GM18499 (cell line): ENCODE measurements at regions not wholly inside any gene's neighbourhood (a gene's known extent, or its start where the extent isn't known, plus 50 kb on each side); places are given as distances from the start of the nearest gene placed in this dataset.
"Not testable (repeated sequence)": the region's sequence is repeated elsewhere in the genome, so short reads cannot be mapped to it uniquely, and the experiment has no call there.

Experiments used
- ATAC-seq: cut with Tn5 transposase; IDR thresholded peaks from one replicate; pipeline ENCODE4 v1.9.1; 2021; ENCODE audit warnings: moderate number of reproducible peaks; ENCODE audit not compliant: insufficient read depth, unreplicated experiment

GRCh38 chr17:51347851-51348584 lies 87.7 kb downstream of the UTP18 start:
- ATAC-seq = no peak

GRCh38 chr17:51351080-51351479 lies 90.7 kb downstream of the UTP18 start:
- no peak for ATAC-seq

GRCh38 chr17:51351890-51352289 lies 91.5 kb downstream of the UTP18 start:
- no peak for ATAC-seq

- ATAC-seq = no peak
Measured at GRCh38 chr17:51352798-51353197, 92.5 kb downstream of the UTP18 start.

GRCh38 chr17:51353296-51353695 lies 93.0 kb downstream of the UTP18 start:
- ATAC-seq = no peak

GRCh38 chr17:51354936-51355335 lies 94.6 kb downstream of the UTP18 start:
- no peak for ATAC-seq

GRCh38 chr17:51355441-51356410 lies 95.4 kb downstream of the UTP18 start:
- ATAC-seq = no peak

GRCh38 chr17:51359055-51359454 lies 98.7 kb downstream of the UTP18 start:
- ATAC-seq = no peak

GRCh38 chr17:51362811-51363585 lies 102.7 kb downstream of the UTP18 start:
- no peak for ATAC-seq

GRCh38 chr17:51365090-51365489 lies 104.7 kb downstream of the UTP18 start:
- no peak for ATAC-seq

GRCh38 chr17:51366866-51367265 lies 106.5 kb downstream of the UTP18 start:
- ATAC-seq = no peak

GRCh38 chr17:51367836-51368235 lies 107.5 kb downstream of the UTP18 start:
- not testable (repeated sequence) for ATAC-seq

GRCh38 chr17:51371732-51372151 lies 111.4 kb downstream of the UTP18 start:
- no peak for ATAC-seq

GRCh38 chr17:51372345-51373004 lies 112.1 kb downstream of the UTP18 start:
- ATAC-seq = peak; percentile 60

GRCh38 chr17:51373489-51374152 lies 113.3 kb downstream of the UTP18 start:
- ATAC-seq = no peak

GRCh38 chr17:51374209-51374608 lies 113.9 kb downstream of the UTP18 start:
- ATAC-seq = no peak

GRCh38 chr17:51375771-51376170 lies 115.4 kb downstream of the UTP18 start:
- no peak for ATAC-seq

GRCh38 chr17:51376739-51377138 lies 116.4 kb downstream of the UTP18 start:
- no peak for ATAC-seq

- no peak for ATAC-seq
Measured at GRCh38 chr17:51381262-51381661, 120.9 kb downstream of the UTP18 start.
